Colonic mucosa (tissue), 4 donors: ENCODE measurements at regions not wholly inside any gene's neighbourhood (a gene's known extent, or its start where the extent isn't known, plus 50 kb on each side); places are given as distances from the start of the nearest gene placed in this dataset.
"Not testable (repeated sequence)": the region's sequence is repeated elsewhere in the genome, so short reads cannot be mapped to it uniquely, and the experiment has no call there.

Experiments
- DNase-seq: peaks from one replicate; pipeline ENCODE4 v3.0.0-alpha.2; 2020
- H3K27ac ChIP-seq: fragments of 200-600 bp; one replicate; pipeline ENCODE4 v1.8.0; 2021
- H3K27me3 ChIP-seq: fragments of 200-600 bp; one replicate; pipeline ENCODE4 v1.8.0; 2021
- H3K36me3 ChIP-seq: fragments of 200-600 bp; one replicate; pipeline ENCODE4 v1.8.0; 2021
- H3K4me1 ChIP-seq: fragments of 200-600 bp; one replicate; pipeline ENCODE4 v1.8.0; 2021; ENCODE audit warnings: mild to moderate bottlenecking
- H3K4me3 ChIP-seq: fragments of 200-600 bp; one replicate; pipeline ENCODE4 v1.8.0; 2021
- H3K9ac ChIP-seq, 2 donors: one replicate each; pipeline ENCODE4 v1.7.0; 2013; ENCODE audit warnings: control low read depth in 2 of 2, low read depth in 2 of 2, low read length in 2 of 2
- H3K9me3 ChIP-seq: fragments of 200-600 bp; one replicate; pipeline ENCODE4 v1.8.0; 2021
- CTCF ChIP-seq: fragments of 200-600 bp; IDR thresholded peaks from one replicate; pipeline ENCODE4 v1.8.0; 2022; ENCODE audit warnings: antibody characterized with exemption, mild to moderate bottlenecking
- intact Hi-C: fragments of 100-400 bp; cut with DNase I; formaldehyde crosslinking; loops from one replicate; pipeline ENCODE4 v1.14.1; 2022
- donor health status: healthy.
- donor health status: DM: no; HTN: no; CAD: no.
- donor health status: DM: no; HTN: no; CAD: no.

DNA sequence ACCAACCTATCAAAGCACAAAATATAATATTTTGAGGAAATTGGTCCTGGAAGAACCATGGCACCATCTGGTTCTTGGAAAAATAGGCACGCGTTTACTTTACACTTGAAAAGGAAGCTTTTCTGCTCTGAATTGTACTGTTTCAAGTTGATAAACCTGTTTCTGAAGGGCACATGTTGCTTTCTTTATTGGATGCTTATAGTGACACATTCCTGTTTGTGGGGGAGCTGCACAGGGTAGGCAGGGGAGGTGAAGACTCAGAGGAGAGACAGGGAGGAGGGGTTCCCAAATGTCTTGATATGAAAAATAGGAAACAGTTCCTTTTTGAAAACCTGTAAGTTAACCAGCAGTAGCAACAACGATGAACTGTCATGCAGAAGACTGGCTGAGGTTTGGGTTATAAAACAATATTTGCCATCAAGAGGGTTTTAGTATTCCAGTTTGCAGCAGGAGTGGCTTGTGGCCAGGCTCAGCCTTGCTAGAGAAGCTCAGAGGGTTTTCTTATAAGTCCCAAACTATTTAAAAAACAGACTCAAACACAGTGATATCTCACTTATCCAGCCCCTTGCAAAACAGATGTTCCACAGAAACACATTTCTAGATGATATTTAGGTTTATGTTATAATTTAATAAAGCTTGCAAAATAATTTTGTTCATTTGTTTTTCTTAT lies 127.0 kb upstream of the MROH9 start:
- H3K27ac ChIP-seq: no peak overlapping the region
- no peak overlapping the region for H3K9ac ChIP-seq
- no peak overlapping the region for H3K4me3 ChIP-seq
- no peaks in the 10 kb centered on the region for H3K9me3 ChIP-seq
- H3K27me3 ChIP-seq: no peaks in the 10 kb centered on the region
- H3K4me1 ChIP-seq: no peaks in the 10 kb centered on the region
- H3K36me3 ChIP-seq: no peaks in the 10 kb centered on the region
- DNase-seq: no peak
- no peak for TF ChIP-seq CTCF
- intact Hi-C loops: no loop called here

- H3K27ac ChIP-seq, H3K36me3 ChIP-seq, H3K4me3 ChIP-seq, H3K9ac ChIP-seq, H3K9me3 ChIP-seq, H3K4me1 ChIP-seq, intact Hi-C loops, DNase-seq, H3K27me3 ChIP-seq: not testable (repeated sequence)
Measured at GRCh38 chr1:170811013-170811412, 124.3 kb upstream of the MROH9 start.

GRCh38 chr1:170819781-170820180 lies 115.6 kb upstream of the MROH9 start:
- intact Hi-C loops: no loop called here
- TF ChIP-seq CTCF: no peak

DNA sequence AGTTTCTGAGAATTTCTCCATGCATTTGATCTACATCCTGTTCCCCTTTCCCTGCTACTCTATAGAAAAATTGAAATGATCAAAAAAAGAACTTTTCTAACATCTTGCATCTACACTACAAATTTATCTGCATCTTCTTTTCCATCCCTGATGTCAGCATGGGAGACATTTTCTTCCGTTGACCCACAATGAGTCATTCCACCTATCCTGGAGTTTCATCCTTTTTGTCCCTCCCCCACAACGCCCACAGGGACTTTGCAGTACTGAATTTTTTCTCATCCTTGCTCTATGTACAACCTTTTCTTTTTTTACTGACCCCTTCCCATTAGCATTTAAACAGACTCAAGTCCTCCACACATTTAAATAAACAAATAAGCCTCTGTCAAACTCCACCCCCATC lies 112.2 kb upstream of the MROH9 start:
- no peaks in the 10 kb centered on the region for H3K4me1 ChIP-seq
- intact Hi-C loops: no loop called here
- DNase-seq: no peak
- no peak overlapping the region for H3K27ac ChIP-seq
- H3K27me3 ChIP-seq: no peaks in the 10 kb centered on the region
- no peaks in the 10 kb centered on the region for H3K9me3 ChIP-seq
- no peak overlapping the region for H3K9ac ChIP-seq
- no peaks in the 10 kb centered on the region for H3K36me3 ChIP-seq
- no peak overlapping the region for H3K4me3 ChIP-seq
- TF ChIP-seq CTCF: no peak

More at GRCh38 chr1:170819781-170820180, 115.6 kb upstream of the MROH9 start:
- Histone ChIP-seq H3K27ac (no peak overlapping the region), H3K4me3 (no peak overlapping the region), H3K36me3 (no peaks in the 10 kb centered on the region), H3K9ac (no peak overlapping the region), H3K27me3 (no peaks in the 10 kb centered on the region), H3K4me1 (no peaks in the 10 kb centered on the region), H3K9me3 (no peaks in the 10 kb centered on the region)
- no peak for DNase-seq

DNA sequence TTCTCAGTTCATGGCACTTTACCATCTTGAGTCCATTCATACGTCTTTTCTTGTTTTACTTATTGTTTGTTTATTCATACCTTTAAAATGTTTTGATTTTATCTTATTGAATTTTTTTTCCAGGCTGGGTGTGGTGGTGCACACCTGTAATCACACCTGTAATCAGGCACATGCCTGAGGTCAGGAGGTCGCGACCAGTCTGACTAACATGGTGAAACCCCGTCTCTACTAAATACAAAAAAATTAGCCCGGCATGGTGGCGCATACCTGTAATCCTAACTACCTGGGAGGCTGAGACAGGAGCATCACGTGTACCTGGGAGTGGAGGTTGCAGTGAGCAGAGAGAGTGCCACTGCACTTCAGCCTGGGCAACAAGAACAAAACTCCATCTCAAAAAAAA lies 104.1 kb upstream of the MROH9 start:
- DNase-seq: no peak
- no peaks in the 10 kb centered on the region for H3K27me3 ChIP-seq
- intact Hi-C loops: no loop called here
- H3K4me3 ChIP-seq: no peak overlapping the region
- no peak overlapping the region for H3K9ac ChIP-seq
- H3K27ac ChIP-seq: no peak overlapping the region
- no peak for TF ChIP-seq CTCF
- no peaks in the 10 kb centered on the region for H3K9me3 ChIP-seq
- no peaks in the 10 kb centered on the region for H3K4me1 ChIP-seq
- no peaks in the 10 kb centered on the region for H3K36me3 ChIP-seq

DNA sequence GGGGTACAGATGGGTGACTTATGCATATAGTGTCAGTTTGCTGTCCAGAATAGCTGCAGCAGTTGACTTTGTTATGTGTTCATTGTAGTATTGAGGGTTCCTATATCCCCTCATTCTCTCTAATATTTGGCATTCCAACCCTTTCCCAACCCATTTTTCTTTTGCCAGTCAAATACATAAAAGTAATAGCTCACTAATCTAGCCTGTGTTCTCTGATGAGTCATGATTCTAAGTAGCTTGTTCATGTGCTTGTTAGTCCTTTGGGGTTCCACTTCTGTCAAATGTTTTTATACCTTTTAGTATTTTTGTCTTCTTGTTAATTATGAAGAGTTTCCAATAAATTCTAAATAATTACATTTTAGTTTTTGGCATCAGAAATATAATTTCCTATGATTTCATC lies 99.2 kb upstream of the MROH9 start:
- intact Hi-C loops: no loop called here
- Histone ChIP-seq H3K4me1 (no peaks in the 10 kb centered on the region), H3K36me3 (no peaks in the 10 kb centered on the region), H3K27me3 (no peaks in the 10 kb centered on the region), H3K9ac (no peak overlapping the region), H3K4me3 (no peak overlapping the region), H3K9me3 (no peaks in the 10 kb centered on the region), H3K27ac (no peak overlapping the region)
- no peak for DNase-seq
- TF ChIP-seq CTCF: no peak
